RWPE1 (cell line): ENCODE measurements at regions not wholly inside any gene's neighbourhood (a gene's known extent, or its start where the extent isn't known, plus 50 kb on each side); places are given as distances from the start of the nearest gene placed in this dataset.

Experiments
- CTCF ChIA-PET: fragments of 350-600 bp; sonication (Branson Sonifier 250); formaldehyde crosslinking; extraction: SDS; loops from one replicate; lab custom pipeline; 2021; lab: Yijun Ruan, JAX
- POLR2A ChIA-PET: fragments of 400-600 bp; formaldehyde crosslinking; extraction: SDS; loops from one replicate; lab custom pipeline; 2020; ENCODE audit warnings: antibody characterized with exemption; ENCODE audit not compliant: low non-redundant PET; lab: Yijun Ruan, JAX
- DNase-seq: peaks from one replicate; pipeline ENCODE4 v3.0.0; 2012; ENCODE audit warnings: low spot score
- H3K27ac ChIP-seq: fragments of 450-650 bp; 2 replicates; pipeline ENCODE4 v1.5.1; 2017
- TF ChIP-seq, protein P1 (sequence below): fragments of 450-650 bp; conservative IDR thresholded peaks from 2 replicates; pipeline ENCODE4 v1.5.1; 2017; ENCODE audit warnings: low read depth, mild to moderate bottlenecking

- TF ChIP-seq, protein P1, sequence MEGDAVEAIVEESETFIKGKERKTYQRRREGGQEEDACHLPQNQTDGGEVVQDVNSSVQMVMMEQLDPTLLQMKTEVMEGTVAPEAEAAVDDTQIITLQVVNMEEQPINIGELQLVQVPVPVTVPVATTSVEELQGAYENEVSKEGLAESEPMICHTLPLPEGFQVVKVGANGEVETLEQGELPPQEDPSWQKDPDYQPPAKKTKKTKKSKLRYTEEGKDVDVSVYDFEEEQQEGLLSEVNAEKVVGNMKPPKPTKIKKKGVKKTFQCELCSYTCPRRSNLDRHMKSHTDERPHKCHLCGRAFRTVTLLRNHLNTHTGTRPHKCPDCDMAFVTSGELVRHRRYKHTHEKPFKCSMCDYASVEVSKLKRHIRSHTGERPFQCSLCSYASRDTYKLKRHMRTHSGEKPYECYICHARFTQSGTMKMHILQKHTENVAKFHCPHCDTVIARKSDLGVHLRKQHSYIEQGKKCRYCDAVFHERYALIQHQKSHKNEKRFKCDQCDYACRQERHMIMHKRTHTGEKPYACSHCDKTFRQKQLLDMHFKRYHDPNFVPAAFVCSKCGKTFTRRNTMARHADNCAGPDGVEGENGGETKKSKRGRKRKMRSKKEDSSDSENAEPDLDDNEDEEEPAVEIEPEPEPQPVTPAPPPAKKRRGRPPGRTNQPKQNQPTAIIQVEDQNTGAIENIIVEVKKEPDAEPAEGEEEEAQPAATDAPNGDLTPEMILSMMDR: no peak
- no peak for DNase-seq
- CTCF ChIA-PET: no interaction called here
- POLR2A ChIA-PET: no interaction called here
- H3K27ac ChIP-seq: no peak overlapping the region
Observed at GRCh38 chr11:91792779-91793262, 431.8 kb upstream of the FAT3 start.

DNA sequence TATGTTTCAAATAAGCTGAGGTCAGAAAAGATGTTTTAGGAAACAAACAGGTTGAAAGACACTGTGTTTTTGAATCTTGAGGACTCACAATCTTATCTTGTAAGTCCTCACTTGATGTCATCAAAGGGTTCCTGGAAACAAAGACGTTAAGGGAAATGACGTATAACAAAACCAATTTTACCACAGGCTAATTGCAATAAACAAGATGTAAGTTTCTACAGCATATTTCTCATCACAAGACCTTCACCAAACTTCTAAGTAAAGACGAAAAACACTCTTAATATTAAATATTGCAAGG is 433.5 kb upstream of the FAT3 start:
- TF ChIP-seq, protein P1: no peak
- ChIA-PET CTCF (no interaction called here), POLR2A (no interaction called here)
- H3K27ac ChIP-seq: no peak overlapping the region
- no peak for DNase-seq

- H3K27ac ChIP-seq: no peak overlapping the region
- ChIA-PET POLR2A (no interaction called here), CTCF (interaction anchor here (0.6 kb wide), 1 partner anchor 13 kb away, joined by 3 read pairs; no protein-coding TSS in a partner anchor)
- no peak for DNase-seq
- TF ChIP-seq, protein P1: no peak
Observed at GRCh38 chr11:91790346-91791170, 434.1 kb upstream of the FAT3 start.

- TF ChIP-seq, protein P1: no peak
- ChIA-PET POLR2A (no interaction called here), CTCF (no interaction called here)
- no peak for DNase-seq
- H3K27ac ChIP-seq: no peak overlapping the region
Observed at GRCh38 chr11:91788764-91789163, 435.9 kb upstream of the FAT3 start.

DNA sequence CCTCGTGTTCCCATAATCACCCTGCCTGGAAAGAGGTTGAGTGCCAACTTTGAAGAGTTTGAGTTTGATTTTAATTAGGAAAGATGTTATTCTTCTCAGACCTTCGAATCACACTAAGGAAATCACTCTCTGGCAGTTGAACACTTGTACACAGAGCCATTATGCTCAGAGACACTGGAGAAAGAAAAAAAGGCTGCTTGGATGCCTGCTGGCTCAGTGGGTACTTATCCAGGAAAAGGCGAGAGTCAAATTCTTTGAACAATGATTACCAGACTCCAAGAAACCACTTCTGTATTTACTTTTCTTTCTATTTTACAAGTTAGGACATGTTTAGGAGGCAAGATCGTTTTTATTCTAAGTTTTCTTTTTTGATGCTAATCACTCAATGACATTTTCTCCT is 438.5 kb upstream of the FAT3 start:
- ChIA-PET POLR2A (no interaction called here), CTCF (no interaction called here)
- no peak overlapping the region for H3K27ac ChIP-seq
- TF ChIP-seq, protein P1: no peak
- no peak for DNase-seq

- no peak for DNase-seq
- no peak overlapping the region for H3K27ac ChIP-seq
- ChIA-PET CTCF (no interaction called here), POLR2A (no interaction called here)
- TF ChIP-seq, protein P1: no peak
Observed at GRCh38 chr11:91783173-91783572, 441.4 kb upstream of the FAT3 start.
